ENCODE measurements at regions not wholly inside any gene's neighbourhood (a gene's known extent, or its start where the extent isn't known, plus 50 kb on each side); places are given as distances from the start of the nearest gene placed in this dataset.

GRCh38 chr14:49966304-49966809, 73.5 kb downstream of the ARF6 start:
- H3K36me3 ChIP-seq (replicated peaks in 1 of 2; ENCODE audit: control extremely low read depth in 1 of 2, control insufficient read depth in 1 of 2, extremely low read depth in 1 of 2, insufficient read depth in 2 of 2, low read length in 1 of 2) = no peaks in the 10 kb centered on the region
- CTCF ChIA-PET = interaction anchor here (1.2 kb wide), 1 partner anchor 96 kb away, joined by 4 read pairs; no protein-coding TSS in a partner anchor
- TF ChIP-seq EZH2 (IDR thresholded peaks at IDR 0.05; ENCODE audit: borderline replicate concordance, insufficient read depth, low read depth, low read length, poor library complexity, severe bottlenecking) = no peak
- TF ChIP-seq CTCF (IDR thresholded peaks at IDR 0.05) = no peak
- Mint-ChIP-seq H3K4me1 (peaks cover 67% of the 10 kb centered on the region), H3K27ac (no peak overlapping the region), H3K27me3 (no peaks in the 10 kb centered on the region), H3K9me3 (ENCODE audit: insufficient read depth) (no peaks in the 10 kb centered on the region), H3K4me3 (no peak overlapping the region)
- no peak for DNase-seq
- H2AFZ ChIP-seq (ENCODE audit: insufficient read depth, low read depth, low read length, poor library complexity, severe bottlenecking) = no peak overlapping the region
- no peaks in the 10 kb centered on the region for H3K79me2 ChIP-seq (ENCODE audit: control insufficient read depth, insufficient read depth, low read length)
- POLR2A ChIA-PET = no interaction called here
- no peaks in the 10 kb centered on the region for H3K9me3 ChIP-seq (ENCODE audit: control extremely low read depth in 1 of 3, control insufficient read depth in 2 of 3, insufficient read depth in 1 of 3, low read length in 2 of 3)
- H3K4me2 ChIP-seq (replicated peaks; ENCODE audit: low read depth, low read length, poor library complexity, severe bottlenecking) = no peak overlapping the region
- intact Hi-C loops (cut with micrococcal nuclease) = no loop called here
- H3K27me3 ChIP-seq (replicated peaks in 1 of 4; ENCODE audit: control extremely low read depth in 1 of 4, control insufficient read depth in 3 of 4, insufficient read depth in 4 of 4, low read length in 3 of 4) = no peaks in the 10 kb centered on the region
- H3K4me3 ChIP-seq (ENCODE audit: control extremely low read depth in 1 of 5, extremely low read depth in 1 of 5, insufficient read depth in 1 of 5, low read depth in 2 of 5, low read length in 4 of 5) = no peak overlapping the region
- no peak overlapping the region for H3K9ac ChIP-seq (ENCODE audit: low read length)
- no peaks in the 10 kb centered on the region for H4K20me1 ChIP-seq (ENCODE audit: control insufficient read depth, insufficient read depth, low read length, poor library complexity, severe bottlenecking)
- H3K4me1 ChIP-seq (ENCODE audit: control insufficient read depth in 2 of 2, insufficient read depth in 2 of 2, low read length in 2 of 2) = peaks cover 37 to 54% of the 10 kb centered on the region in 2 donors
- 65% methylated on average over 4 of the region's 4 CpGs for WGBS (ENCODE audit: insufficient coverage)
- H3K27ac ChIP-seq (ENCODE audit: low read length in 2 of 2) = no peak overlapping the region
- no peak for ATAC-seq (ENCODE audit: low read depth)

DNA sequence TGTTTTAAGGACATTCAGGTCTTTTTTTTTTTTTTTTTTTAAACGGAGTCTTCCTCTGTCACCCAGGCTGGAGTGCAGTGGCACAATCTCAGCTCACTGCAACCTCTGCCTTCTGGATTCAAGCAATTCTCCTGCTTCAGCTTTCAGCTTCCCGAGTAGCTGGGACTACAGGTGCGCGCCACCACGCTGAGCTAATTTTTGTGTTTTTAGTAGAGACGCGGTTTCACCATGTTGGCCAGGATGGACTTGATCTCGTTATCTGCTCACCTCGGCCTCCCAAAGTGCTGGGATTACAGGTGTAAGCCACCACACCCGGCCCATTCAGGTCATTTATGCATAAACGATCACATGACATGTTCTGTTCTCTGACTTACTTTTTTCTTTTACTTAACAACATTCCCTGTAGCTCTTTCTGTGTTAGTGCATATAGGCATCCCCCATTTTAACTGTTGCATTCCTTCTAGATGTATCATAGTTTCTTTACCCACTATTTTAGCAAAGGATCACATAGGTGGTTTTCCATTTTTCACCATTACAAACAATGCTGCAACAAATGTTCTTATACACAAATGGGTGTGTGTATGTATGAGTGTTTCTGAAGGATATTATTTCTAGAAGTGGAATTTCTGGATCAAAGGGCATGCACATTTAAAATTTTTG, 74.2 kb downstream of the ARF6 start:
- Histone ChIP-seq H3K4me2 (replicated peaks; ENCODE audit: low read depth, low read length, poor library complexity, severe bottlenecking) (no peak overlapping the region), H3K4me3 (ENCODE audit: control extremely low read depth in 1 of 5, extremely low read depth in 1 of 5, insufficient read depth in 1 of 5, low read depth in 2 of 5, low read length in 4 of 5) (no peak overlapping the region), H3K36me3 (replicated peaks in 1 of 2; ENCODE audit: control extremely low read depth in 1 of 2, control insufficient read depth in 1 of 2, extremely low read depth in 1 of 2, insufficient read depth in 2 of 2, low read length in 1 of 2) (no peaks in the 10 kb centered on the region), H4K20me1 (ENCODE audit: control insufficient read depth, insufficient read depth, low read length, poor library complexity, severe bottlenecking) (no peaks in the 10 kb centered on the region), H3K79me2 (ENCODE audit: control insufficient read depth, insufficient read depth, low read length) (no peaks in the 10 kb centered on the region), H3K27ac (ENCODE audit: low read length in 2 of 2) (no peak overlapping the region), H3K4me1 (ENCODE audit: control insufficient read depth in 2 of 2, insufficient read depth in 2 of 2, low read length in 2 of 2) (peaks cover 37 to 54% of the 10 kb centered on the region in 2 donors), H3K9me3 (ENCODE audit: control extremely low read depth in 1 of 3, control insufficient read depth in 2 of 3, insufficient read depth in 1 of 3, low read length in 2 of 3) (no peaks in the 10 kb centered on the region), H3K27me3 (replicated peaks in 1 of 4; ENCODE audit: control extremely low read depth in 1 of 4, control insufficient read depth in 3 of 4, insufficient read depth in 4 of 4, low read length in 3 of 4) (no peaks in the 10 kb centered on the region), H3K9ac (ENCODE audit: low read length) (no peak overlapping the region), H2AFZ (ENCODE audit: insufficient read depth, low read depth, low read length, poor library complexity, severe bottlenecking) (no peak overlapping the region)
- intact Hi-C loops (cut with micrococcal nuclease) = no loop called here
- Mint-ChIP-seq H3K9me3 (ENCODE audit: insufficient read depth) (no peaks in the 10 kb centered on the region), H3K4me3 (no peak overlapping the region), H3K27ac (no peak overlapping the region), H3K4me1 (peaks cover 67% of the 10 kb centered on the region), H3K27me3 (no peaks in the 10 kb centered on the region)
- POLR2A ChIA-PET = interaction anchor here (0.7 kb wide), 1 partner anchor 22 kb away, joined by 11 read pairs; no protein-coding TSS in a partner anchor
- no peak for ATAC-seq (ENCODE audit: low read depth)
- TF ChIP-seq EZH2 (IDR thresholded peaks at IDR 0.05; ENCODE audit: borderline replicate concordance, insufficient read depth, low read depth, low read length, poor library complexity, severe bottlenecking) = no peak
- no peak for TF ChIP-seq CTCF (IDR thresholded peaks at IDR 0.05)
- 96% methylated on average over 7 of the region's 11 CpGs for WGBS (ENCODE audit: insufficient coverage)
- CTCF ChIA-PET = interaction anchor here (1.2 kb wide), 1 partner anchor 95 kb away, joined by 4 read pairs; no protein-coding TSS in a partner anchor
- no peak for DNase-seq
